ENCODE measurements at regions not wholly inside any gene's neighbourhood (a gene's known extent, or its start where the extent isn't known, plus 50 kb on each side); places are given as distances from the start of the nearest gene placed in this dataset.
A peak's percentile ranks its signal among the peaks of the same experiment; 100 is the strongest.

GRCh38 chr6:150720774-150721233, 121.1 kb downstream of the PLEKHG1 start (continued):
- peak; percentile 86 for TF ChIP-seq ZNF24 (tag by site-specific recombination; IDR thresholded peaks at IDR 0.05)
- TF ChIP-seq ZBTB48 (tag by site-specific recombination; IDR thresholded peaks at IDR 0.05), result no peak
- no peak for TF ChIP-seq ZNF112 (tag by site-specific recombination; IDR thresholded peaks at IDR 0.05)
- no peak for TF ChIP-seq HOXD13 (CRISPR knock-in tag; IDR thresholded peaks at IDR 0.05; ENCODE audit: borderline replicate concordance)
- peak; percentile 91 for TF ChIP-seq ZBTB17 (tag by site-specific recombination; IDR thresholded peaks at IDR 0.05)
- peak; percentile 69 for TF ChIP-seq PRDM10 (tag by site-specific recombination; IDR thresholded peaks at IDR 0.05)
- peak; percentile 47 for TF ChIP-seq ZXDB (tag by site-specific recombination; IDR thresholded peaks at IDR 0.05)
- no peak for TF ChIP-seq ZNF423 (tag by site-specific recombination; IDR thresholded peaks at IDR 0.05)
- TF ChIP-seq, protein P1, sequence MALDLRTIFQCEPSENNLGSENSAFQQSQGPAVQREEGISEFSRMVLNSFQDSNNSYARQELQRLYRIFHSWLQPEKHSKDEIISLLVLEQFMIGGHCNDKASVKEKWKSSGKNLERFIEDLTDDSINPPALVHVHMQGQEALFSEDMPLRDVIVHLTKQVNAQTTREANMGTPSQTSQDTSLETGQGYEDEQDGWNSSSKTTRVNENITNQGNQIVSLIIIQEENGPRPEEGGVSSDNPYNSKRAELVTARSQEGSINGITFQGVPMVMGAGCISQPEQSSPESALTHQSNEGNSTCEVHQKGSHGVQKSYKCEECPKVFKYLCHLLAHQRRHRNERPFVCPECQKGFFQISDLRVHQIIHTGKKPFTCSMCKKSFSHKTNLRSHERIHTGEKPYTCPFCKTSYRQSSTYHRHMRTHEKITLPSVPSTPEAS (tag by site-specific recombination; IDR thresholded peaks at IDR 0.05), result peak; percentile 13; the same call in 1 of the 2 replicates
- TF ChIP-seq, protein P2, sequence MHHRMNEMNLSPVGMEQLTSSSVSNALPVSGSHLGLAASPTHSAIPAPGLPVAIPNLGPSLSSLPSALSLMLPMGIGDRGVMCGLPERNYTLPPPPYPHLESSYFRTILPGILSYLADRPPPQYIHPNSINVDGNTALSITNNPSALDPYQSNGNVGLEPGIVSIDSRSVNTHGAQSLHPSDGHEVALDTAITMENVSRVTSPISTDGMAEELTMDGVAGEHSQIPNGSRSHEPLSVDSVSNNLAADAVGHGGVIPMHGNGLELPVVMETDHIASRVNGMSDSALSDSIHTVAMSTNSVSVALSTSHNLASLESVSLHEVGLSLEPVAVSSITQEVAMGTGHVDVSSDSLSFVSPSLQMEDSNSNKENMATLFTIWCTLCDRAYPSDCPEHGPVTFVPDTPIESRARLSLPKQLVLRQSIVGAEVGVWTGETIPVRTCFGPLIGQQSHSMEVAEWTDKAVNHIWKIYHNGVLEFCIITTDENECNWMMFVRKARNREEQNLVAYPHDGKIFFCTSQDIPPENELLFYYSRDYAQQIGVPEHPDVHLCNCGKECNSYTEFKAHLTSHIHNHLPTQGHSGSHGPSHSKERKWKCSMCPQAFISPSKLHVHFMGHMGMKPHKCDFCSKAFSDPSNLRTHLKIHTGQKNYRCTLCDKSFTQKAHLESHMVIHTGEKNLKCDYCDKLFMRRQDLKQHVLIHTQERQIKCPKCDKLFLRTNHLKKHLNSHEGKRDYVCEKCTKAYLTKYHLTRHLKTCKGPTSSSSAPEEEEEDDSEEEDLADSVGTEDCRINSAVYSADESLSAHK (tag by site-specific recombination; IDR thresholded peaks at IDR 0.05), result peak; percentile 97
- TF ChIP-seq PRDM6 (tag by site-specific recombination; IDR thresholded peaks at IDR 0.05), result peak; percentile 98
- no peak for TF ChIP-seq ZNF133 (tag by site-specific recombination; IDR thresholded peaks at IDR 0.05)
- TF ChIP-seq ZNF561 (tag by site-specific recombination; IDR thresholded peaks at IDR 0.05; ENCODE audit: borderline replicate concordance), result 0 out of 2 replicates have a peak, but pooled peaks have one; percentile 23
- TF ChIP-seq ZNF433 (tag by site-specific recombination; IDR thresholded peaks at IDR 0.05; ENCODE audit: low read depth), result no peak
- no peak for TF ChIP-seq ZNF416 (tag by site-specific recombination; IDR thresholded peaks at IDR 0.05)
- peak; percentile 44 for TF ChIP-seq ZNF341 (tag by site-specific recombination; IDR thresholded peaks at IDR 0.05; ENCODE audit: low read depth)
- TF ChIP-seq, protein P3, sequence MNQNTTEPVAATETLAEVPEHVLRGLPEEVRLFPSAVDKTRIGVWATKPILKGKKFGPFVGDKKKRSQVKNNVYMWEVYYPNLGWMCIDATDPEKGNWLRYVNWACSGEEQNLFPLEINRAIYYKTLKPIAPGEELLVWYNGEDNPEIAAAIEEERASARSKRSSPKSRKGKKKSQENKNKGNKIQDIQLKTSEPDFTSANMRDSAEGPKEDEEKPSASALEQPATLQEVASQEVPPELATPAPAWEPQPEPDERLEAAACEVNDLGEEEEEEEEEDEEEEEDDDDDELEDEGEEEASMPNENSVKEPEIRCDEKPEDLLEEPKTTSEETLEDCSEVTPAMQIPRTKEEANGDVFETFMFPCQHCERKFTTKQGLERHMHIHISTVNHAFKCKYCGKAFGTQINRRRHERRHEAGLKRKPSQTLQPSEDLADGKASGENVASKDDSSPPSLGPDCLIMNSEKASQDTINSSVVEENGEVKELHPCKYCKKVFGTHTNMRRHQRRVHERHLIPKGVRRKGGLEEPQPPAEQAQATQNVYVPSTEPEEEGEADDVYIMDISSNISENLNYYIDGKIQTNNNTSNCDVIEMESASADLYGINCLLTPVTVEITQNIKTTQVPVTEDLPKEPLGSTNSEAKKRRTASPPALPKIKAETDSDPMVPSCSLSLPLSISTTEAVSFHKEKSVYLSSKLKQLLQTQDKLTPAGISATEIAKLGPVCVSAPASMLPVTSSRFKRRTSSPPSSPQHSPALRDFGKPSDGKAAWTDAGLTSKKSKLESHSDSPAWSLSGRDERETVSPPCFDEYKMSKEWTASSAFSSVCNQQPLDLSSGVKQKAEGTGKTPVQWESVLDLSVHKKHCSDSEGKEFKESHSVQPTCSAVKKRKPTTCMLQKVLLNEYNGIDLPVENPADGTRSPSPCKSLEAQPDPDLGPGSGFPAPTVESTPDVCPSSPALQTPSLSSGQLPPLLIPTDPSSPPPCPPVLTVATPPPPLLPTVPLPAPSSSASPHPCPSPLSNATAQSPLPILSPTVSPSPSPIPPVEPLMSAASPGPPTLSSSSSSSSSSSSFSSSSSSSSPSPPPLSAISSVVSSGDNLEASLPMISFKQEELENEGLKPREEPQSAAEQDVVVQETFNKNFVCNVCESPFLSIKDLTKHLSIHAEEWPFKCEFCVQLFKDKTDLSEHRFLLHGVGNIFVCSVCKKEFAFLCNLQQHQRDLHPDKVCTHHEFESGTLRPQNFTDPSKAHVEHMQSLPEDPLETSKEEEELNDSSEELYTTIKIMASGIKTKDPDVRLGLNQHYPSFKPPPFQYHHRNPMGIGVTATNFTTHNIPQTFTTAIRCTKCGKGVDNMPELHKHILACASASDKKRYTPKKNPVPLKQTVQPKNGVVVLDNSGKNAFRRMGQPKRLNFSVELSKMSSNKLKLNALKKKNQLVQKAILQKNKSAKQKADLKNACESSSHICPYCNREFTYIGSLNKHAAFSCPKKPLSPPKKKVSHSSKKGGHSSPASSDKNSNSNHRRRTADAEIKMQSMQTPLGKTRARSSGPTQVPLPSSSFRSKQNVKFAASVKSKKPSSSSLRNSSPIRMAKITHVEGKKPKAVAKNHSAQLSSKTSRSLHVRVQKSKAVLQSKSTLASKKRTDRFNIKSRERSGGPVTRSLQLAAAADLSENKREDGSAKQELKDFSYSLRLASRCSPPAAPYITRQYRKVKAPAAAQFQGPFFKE (tag by site-specific recombination; IDR thresholded peaks at IDR 0.05; ENCODE audit: borderline replicate concordance), result no peak
- TF ChIP-seq ZNF394 (tag by site-specific recombination; IDR thresholded peaks at IDR 0.05; ENCODE audit: borderline replicate concordance), result peak; percentile 71; the same call in 1 of the 2 replicates
- TF ChIP-seq, protein P4, sequence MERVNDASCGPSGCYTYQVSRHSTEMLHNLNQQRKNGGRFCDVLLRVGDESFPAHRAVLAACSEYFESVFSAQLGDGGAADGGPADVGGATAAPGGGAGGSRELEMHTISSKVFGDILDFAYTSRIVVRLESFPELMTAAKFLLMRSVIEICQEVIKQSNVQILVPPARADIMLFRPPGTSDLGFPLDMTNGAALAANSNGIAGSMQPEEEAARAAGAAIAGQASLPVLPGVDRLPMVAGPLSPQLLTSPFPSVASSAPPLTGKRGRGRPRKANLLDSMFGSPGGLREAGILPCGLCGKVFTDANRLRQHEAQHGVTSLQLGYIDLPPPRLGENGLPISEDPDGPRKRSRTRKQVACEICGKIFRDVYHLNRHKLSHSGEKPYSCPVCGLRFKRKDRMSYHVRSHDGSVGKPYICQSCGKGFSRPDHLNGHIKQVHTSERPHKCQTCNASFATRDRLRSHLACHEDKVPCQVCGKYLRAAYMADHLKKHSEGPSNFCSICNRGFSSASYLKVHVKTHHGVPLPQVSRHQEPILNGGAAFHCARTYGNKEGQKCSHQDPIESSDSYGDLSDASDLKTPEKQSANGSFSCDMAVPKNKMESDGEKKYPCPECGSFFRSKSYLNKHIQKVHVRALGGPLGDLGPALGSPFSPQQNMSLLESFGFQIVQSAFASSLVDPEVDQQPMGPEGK (tag by site-specific recombination; IDR thresholded peaks at IDR 0.05), result peak; percentile 56
- TF ChIP-seq ZBTB20 (tag by site-specific recombination; IDR thresholded peaks at IDR 0.05), result 0 out of 2 replicates have a peak, but pooled peaks have one; percentile 21
- peak; percentile 49 for TF ChIP-seq OSR2 (tag by site-specific recombination; IDR thresholded peaks at IDR 0.05)
- peak; percentile 16; the same call in 1 of the 2 replicates for TF ChIP-seq ZNF792 (tag by site-specific recombination; IDR thresholded peaks at IDR 0.05)
- peak; percentile 36; the same call in 1 of the 2 replicates for TF ChIP-seq ZIC2 (tag by site-specific recombination; IDR thresholded peaks at IDR 0.05)
